GM06990 (cell line): ENCODE measurements at regions not wholly inside any gene's neighbourhood (a gene's known extent, or its start where the extent isn't known, plus 50 kb on each side); places are given as distances from the start of the nearest gene placed in this dataset.

Source experiments
- DNase-seq: peaks from one replicate; pipeline ENCODE4 v3.0.0-alpha.2; 2011; ENCODE audit not compliant: insufficient read length; ENCODE audit errors: extremely low read depth
- H3K27me3 ChIP-seq: replicated peaks from 2 replicates; pipeline ENCODE4 v1.6.0; 2011; ENCODE audit warnings: low read length; ENCODE audit not compliant: control insufficient read depth, insufficient read depth
- H3K36me3 ChIP-seq: 2 replicates; pipeline ENCODE4 v1.5.1; 2011; ENCODE audit warnings: low read length; ENCODE audit not compliant: control insufficient read depth, insufficient read depth
- H3K4me3 ChIP-seq: replicated peaks from 2 replicates; pipeline ENCODE4 v1.5.1; 2011; ENCODE audit warnings: low read depth, mild to moderate bottlenecking, control low read depth, low read length
- TF ChIP-seq, protein P1 (sequence below): IDR thresholded peaks from 2 replicates; pipeline ENCODE4 v1.5.1; 2011; ENCODE audit warnings: low read length, control low read depth, mild to moderate bottlenecking, inconsistent platforms; ENCODE audit not compliant: insufficient read depth, poor library complexity, severe bottlenecking

DNA sequence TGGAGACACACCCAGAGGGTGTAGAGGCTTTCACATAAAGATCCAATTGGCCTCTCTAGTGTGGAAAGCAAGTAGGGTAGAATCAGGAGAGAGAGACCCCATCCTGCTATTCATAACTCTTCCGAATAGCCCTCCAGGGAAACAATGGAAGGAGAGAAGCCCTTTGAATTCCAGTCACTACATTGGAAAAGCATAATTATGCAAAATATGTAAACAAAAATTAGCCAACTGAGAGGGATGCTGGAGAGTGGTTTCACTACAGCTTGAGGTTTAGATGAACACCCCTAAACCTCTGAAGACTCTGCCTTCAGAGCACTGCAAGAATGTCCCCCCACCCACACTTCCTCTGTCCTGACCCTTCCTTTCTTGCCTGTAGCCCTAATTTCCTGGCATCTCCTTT lies 197.3 kb upstream of the ANKRD55 start:
- DNase-seq: no peak
- no peaks in the 10 kb centered on the region for H3K36me3 ChIP-seq
- TF ChIP-seq, protein P1, sequence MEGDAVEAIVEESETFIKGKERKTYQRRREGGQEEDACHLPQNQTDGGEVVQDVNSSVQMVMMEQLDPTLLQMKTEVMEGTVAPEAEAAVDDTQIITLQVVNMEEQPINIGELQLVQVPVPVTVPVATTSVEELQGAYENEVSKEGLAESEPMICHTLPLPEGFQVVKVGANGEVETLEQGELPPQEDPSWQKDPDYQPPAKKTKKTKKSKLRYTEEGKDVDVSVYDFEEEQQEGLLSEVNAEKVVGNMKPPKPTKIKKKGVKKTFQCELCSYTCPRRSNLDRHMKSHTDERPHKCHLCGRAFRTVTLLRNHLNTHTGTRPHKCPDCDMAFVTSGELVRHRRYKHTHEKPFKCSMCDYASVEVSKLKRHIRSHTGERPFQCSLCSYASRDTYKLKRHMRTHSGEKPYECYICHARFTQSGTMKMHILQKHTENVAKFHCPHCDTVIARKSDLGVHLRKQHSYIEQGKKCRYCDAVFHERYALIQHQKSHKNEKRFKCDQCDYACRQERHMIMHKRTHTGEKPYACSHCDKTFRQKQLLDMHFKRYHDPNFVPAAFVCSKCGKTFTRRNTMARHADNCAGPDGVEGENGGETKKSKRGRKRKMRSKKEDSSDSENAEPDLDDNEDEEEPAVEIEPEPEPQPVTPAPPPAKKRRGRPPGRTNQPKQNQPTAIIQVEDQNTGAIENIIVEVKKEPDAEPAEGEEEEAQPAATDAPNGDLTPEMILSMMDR: no peak
- no peak overlapping the region for H3K4me3 ChIP-seq
- H3K27me3 ChIP-seq: no peaks in the 10 kb centered on the region

DNA sequence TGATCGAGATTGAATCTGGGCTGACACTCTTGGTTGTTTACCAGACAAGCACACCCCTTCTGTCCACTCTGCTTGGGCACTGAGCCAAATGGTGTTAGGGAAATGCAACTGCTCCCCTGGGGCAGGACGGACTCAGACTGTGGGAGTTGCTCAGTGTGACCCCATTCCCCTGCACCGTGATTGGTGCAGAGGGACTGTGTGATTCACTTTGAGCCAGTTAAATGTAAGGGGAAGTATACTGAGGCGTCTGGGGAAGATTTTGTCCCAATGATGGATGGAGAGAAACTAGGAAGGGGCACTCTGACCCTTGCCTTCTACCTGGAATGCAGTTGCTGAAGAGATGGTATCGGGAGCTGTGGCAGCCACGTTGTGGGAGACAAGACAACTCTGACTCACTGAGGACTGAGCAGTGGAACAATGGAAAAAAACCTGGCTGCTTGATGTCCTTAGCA lies 196.0 kb upstream of the ANKRD55 start:
- no peak overlapping the region for H3K4me3 ChIP-seq
- TF ChIP-seq, protein P1: no peak
- DNase-seq: no peak
- H3K27me3 ChIP-seq: no peaks in the 10 kb centered on the region
- H3K36me3 ChIP-seq: no peaks in the 10 kb centered on the region

DNA sequence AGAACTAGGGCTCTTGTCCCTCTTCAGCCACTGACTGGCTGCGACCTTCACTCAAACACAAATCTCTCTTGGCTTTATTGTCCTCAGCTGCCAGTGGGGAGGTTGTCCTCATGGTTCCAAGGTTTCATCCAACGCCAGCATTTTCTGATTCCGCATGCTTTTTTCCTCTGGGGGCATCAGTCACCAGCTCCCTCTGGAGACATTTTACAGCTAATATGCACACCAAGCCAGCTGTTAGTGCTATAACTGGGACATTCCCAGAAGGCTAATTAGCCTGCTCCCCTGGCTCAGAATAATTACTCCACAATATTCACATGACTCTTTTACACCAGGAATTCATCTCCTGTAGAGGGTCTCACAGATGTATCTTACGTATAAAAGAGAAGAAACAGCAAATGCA lies 193.6 kb upstream of the ANKRD55 start:
- TF ChIP-seq, protein P1: no peak
- DNase-seq: no peak

DNA sequence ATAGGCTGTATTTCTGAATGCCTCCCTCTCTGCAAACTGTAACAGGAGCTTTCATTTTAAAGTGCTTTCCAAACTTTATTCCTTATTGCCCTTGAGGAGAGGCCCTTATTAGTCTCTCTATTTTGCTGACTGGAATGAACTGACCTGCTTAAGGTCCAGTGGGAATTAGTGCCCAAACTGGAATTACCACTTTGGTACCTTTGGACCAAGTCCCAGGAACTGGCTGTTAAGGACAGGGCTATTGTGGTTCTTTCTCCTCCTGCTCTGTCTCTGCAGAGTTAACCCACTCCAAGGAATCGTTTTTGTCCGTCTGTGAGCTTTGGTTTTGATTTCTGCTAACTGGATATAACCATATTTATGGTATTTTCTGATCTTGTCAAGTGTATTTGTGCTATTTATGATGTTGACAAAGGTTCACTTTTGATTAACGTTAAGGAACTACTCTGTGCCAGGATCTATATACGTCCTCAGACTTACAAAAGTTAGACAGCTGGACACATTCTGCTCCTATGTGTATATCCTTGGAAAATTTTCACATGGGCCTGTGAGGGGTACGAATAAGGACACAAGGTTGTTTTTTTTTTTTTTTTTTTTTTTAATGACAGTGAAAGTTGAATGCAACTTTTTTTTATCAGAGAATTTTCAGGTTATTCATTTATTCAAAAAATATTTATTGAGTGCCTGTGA lies 189.1 kb upstream of the ANKRD55 start:
- H3K4me3 ChIP-seq: no peak overlapping the region
- H3K36me3 ChIP-seq: no peaks in the 10 kb centered on the region
- no peak for DNase-seq
- no peaks in the 10 kb centered on the region for H3K27me3 ChIP-seq
- TF ChIP-seq, protein P1: no peak

More for the DNA sequence above, 193.6 kb upstream of the ANKRD55 start:
- no peak overlapping the region for H3K4me3 ChIP-seq
- H3K27me3 ChIP-seq: no peaks in the 10 kb centered on the region
- H3K36me3 ChIP-seq: no peaks in the 10 kb centered on the region

DNA sequence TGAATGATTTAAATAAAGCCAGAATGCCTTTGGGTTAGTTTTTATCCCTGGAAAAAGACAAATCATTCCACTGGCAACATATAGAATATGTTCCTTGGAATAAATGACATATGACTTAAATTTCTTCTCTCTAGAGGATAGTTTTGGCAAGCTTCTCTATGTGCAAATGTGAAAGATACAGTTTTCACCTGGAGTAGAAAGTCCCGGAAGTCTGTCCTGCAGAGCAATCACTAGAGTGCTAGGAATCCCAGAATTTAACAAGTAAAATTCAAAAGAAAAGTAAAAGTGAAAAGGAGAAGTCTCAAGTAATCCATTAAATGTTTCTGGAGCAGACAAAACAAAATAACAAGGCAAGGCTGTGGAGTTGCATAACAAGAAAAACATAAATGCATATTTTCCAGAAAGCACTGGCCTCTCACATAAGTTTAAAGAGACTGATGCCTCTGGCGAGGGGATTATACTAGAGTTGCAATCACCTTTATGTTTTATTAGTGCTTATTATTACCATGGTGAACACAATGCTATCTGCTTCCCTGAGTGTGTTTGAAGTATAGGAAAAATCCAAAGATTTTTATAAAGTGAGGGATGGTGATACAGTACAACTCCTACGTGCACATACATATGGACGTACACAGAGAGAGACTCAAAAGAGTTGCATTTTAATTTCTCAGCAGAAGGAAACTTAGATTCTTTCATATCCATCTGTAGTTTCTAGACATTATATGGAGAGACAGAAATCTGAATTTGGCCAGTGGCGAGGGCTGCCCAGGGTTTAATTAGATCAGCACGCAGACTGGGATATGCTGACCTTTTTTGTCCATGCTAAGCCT lies 188.3 kb upstream of the ANKRD55 start:
- Histone ChIP-seq H3K4me3 (no peak overlapping the region), H3K27me3 (no peaks in the 10 kb centered on the region), H3K36me3 (no peaks in the 10 kb centered on the region)
- TF ChIP-seq, protein P1: no peak
- DNase-seq: no peak
